ENCODE measurements at regions not wholly inside any gene's neighbourhood (a gene's known extent, or its start where the extent isn't known, plus 50 kb on each side); places are given as distances from the start of the nearest gene placed in this dataset.

DNA sequence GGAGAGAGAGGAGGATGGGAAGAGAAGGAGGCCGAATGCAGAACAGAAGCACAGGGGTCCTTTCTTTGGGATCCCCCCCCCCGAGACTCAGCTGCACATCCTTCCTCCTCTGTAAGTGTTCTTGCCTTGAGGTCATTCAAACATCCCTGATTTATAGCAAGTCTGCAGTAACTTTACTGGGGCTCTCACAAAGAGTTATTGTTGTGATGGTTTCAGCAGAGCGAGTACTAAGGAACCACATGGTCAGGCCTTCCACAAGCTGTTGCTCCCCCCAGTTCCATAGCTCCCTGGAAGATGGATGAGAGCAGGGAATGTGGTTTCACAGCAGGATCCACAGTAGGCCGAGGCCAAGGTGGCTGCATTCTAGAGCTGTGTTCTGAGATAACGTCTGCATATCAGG lies 351.4 kb upstream of the CDH4 start:
- no peaks in the 10 kb centered on the region for H3K36me3 ChIP-seq (replicated peaks)
- H3K27ac ChIP-seq, result no peak overlapping the region
- H3K4me3 ChIP-seq (ENCODE audit: low read depth, low read length), result no peak overlapping the region
- in situ Hi-C loops (cut with HindIII; ENCODE audit: low pct_ligation_motif_present, low sequenced_read_pairs), result no loop called here
- TF ChIP-seq, protein P1, sequence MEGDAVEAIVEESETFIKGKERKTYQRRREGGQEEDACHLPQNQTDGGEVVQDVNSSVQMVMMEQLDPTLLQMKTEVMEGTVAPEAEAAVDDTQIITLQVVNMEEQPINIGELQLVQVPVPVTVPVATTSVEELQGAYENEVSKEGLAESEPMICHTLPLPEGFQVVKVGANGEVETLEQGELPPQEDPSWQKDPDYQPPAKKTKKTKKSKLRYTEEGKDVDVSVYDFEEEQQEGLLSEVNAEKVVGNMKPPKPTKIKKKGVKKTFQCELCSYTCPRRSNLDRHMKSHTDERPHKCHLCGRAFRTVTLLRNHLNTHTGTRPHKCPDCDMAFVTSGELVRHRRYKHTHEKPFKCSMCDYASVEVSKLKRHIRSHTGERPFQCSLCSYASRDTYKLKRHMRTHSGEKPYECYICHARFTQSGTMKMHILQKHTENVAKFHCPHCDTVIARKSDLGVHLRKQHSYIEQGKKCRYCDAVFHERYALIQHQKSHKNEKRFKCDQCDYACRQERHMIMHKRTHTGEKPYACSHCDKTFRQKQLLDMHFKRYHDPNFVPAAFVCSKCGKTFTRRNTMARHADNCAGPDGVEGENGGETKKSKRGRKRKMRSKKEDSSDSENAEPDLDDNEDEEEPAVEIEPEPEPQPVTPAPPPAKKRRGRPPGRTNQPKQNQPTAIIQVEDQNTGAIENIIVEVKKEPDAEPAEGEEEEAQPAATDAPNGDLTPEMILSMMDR (IDR thresholded peaks at IDR 0.05; ENCODE audit: low read depth, low read length, missing control alignments), result no peak
- DNase-seq, result no peak
- H3K27me3 ChIP-seq (replicated peaks), result no peaks in the 10 kb centered on the region

DNA sequence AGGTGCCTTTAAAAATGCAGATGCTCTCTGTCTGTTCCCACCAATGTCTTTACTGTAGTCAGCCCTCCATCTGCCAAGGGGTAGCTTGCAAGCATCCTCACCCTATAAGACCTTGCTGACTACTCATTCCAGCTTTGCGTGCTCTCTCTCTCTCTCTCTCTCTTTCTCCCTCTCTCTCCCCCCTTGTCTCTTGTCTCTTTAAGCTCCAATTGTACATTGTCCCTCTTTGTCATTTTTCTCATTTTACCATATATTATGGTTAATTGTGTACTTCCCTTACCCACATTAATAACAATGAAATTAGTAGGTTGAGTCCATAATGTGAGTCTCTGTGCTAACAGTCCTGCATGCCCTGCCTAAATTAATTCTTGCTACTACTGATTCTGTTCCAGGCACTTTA lies 350.2 kb upstream of the CDH4 start:
- no peak overlapping the region for H3K27ac ChIP-seq
- H3K27me3 ChIP-seq (replicated peaks), result no peaks in the 10 kb centered on the region
- no peaks in the 10 kb centered on the region for H3K36me3 ChIP-seq (replicated peaks)
- no peak for DNase-seq
- in situ Hi-C loops (cut with HindIII; ENCODE audit: low pct_ligation_motif_present, low sequenced_read_pairs), result no loop called here
- H3K4me3 ChIP-seq (ENCODE audit: low read depth, low read length), result no peak overlapping the region
- TF ChIP-seq, protein P1 (IDR thresholded peaks at IDR 0.05; ENCODE audit: low read depth, low read length, missing control alignments), result no peak

DNA sequence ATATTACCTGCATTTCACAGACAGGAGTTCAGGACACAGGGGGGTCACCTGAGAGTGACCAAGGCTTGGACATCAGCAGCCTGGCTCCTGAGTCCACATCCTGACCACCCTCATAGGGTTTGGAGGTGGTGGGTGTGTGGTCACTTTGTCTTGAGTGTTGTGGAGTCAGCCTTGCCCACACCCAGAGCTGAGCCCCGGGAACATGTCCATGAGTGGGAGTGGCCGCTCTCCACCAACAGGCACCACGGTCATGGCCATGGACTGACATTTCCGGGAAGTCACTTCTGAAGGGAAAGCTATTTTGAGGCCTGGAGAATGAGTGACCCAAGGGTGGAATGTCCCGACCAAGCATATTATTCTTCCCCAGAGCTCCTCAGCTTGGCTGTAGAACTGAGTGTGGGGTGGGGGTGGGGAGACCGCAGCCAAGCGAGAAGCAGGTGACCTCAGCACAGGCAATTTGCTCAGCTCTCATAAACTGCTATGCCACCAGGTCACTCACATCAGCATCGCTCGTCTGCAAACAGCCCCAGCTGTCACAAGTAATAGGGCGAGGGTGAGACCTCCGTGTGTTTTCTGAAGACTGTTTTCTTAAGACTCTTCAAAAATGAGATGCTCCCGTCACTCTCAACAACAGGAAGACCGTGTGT lies 348.6 kb upstream of the CDH4 start:
- H3K27ac ChIP-seq, result no peak overlapping the region
- no peak overlapping the region for H3K4me3 ChIP-seq (ENCODE audit: low read depth, low read length)
- H3K27me3 ChIP-seq (replicated peaks), result no peaks in the 10 kb centered on the region
- in situ Hi-C loops (cut with HindIII; ENCODE audit: low pct_ligation_motif_present, low sequenced_read_pairs), result no loop called here
- H3K36me3 ChIP-seq (replicated peaks), result no peaks in the 10 kb centered on the region
- TF ChIP-seq, protein P1 (IDR thresholded peaks at IDR 0.05; ENCODE audit: low read depth, low read length, missing control alignments), result no peak
- DNase-seq, result no peak

DNA sequence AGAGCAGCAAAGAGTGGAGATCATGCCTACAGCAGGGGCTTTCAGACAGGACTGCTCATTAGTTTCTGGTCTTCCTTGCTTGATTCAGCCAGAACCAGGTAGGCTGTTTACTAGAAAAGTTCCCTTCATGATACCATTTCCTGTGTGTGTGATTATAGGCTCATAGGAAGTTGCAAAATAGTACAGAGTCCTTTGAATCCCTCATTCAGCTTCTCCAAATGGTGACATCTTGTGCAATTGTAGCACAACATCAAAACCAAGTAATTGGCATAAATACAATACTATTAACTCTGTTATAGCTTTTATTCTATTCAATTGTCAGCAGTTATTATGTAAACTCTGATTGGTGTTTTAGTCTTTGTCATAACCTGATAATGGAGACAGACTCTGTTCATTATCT lies 347.3 kb upstream of the CDH4 start:
- H3K4me3 ChIP-seq (ENCODE audit: low read depth, low read length), result no peak overlapping the region
- in situ Hi-C loops (cut with HindIII; ENCODE audit: low pct_ligation_motif_present, low sequenced_read_pairs), result no loop called here
- TF ChIP-seq, protein P1 (IDR thresholded peaks at IDR 0.05; ENCODE audit: low read depth, low read length, missing control alignments), result no peak
- H3K27ac ChIP-seq, result no peak overlapping the region
- no peak for DNase-seq
- no peaks in the 10 kb centered on the region for H3K36me3 ChIP-seq (replicated peaks)
- H3K27me3 ChIP-seq (replicated peaks), result no peaks in the 10 kb centered on the region

DNA sequence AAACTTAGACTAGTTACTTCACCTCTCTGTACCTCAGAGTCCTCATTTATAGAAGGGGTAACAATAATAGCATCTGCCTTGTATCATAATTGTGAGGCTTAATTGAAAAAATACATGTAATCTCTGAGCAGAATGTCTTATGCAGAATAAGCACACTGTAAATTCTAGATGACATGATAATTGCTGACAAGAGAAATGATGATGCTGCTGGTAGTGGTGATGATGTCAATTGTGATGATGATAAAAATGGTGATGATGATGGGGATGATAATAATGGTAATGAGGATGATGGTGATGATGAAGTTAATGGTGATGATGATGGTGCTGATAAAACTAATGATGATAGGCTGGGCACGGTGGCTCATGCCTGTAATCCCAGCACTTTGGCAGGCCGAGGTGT lies 346.1 kb upstream of the CDH4 start:
- no peaks in the 10 kb centered on the region for H3K27me3 ChIP-seq (replicated peaks)
- no peak for DNase-seq
- no peaks in the 10 kb centered on the region for H3K36me3 ChIP-seq (replicated peaks)
- TF ChIP-seq, protein P1 (IDR thresholded peaks at IDR 0.05; ENCODE audit: low read depth, low read length, missing control alignments), result no peak
- in situ Hi-C loops (cut with HindIII; ENCODE audit: low pct_ligation_motif_present, low sequenced_read_pairs), result no loop called here
- no peak overlapping the region for H3K4me3 ChIP-seq (ENCODE audit: low read depth, low read length)
- H3K27ac ChIP-seq, result no peak overlapping the region

DNA sequence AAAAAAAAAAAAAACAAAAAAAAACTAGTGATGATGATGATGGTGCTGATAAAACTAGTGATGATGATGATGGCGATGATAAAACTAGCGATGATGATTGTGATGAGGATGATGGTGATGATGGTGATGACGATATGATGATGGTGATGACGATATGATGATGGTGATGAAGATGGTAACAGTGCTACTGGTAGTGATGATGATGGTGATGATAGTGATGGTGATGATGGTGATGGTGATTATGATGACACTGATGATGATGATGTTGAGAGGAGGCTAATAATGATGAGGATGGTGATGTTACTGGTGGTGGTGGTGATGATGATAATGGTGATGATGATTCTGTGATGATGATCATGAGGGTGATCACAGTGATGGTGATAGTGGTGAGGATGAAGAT lies 345.5 kb upstream of the CDH4 start:
- TF ChIP-seq, protein P1 (IDR thresholded peaks at IDR 0.05; ENCODE audit: low read depth, low read length, missing control alignments), result no peak
- no peak for DNase-seq
- in situ Hi-C loops (cut with HindIII; ENCODE audit: low pct_ligation_motif_present, low sequenced_read_pairs), result no loop called here

More for the DNA sequence above, 345.5 kb upstream of the CDH4 start:
- H3K27me3 ChIP-seq (replicated peaks), result no peaks in the 10 kb centered on the region
- no peaks in the 10 kb centered on the region for H3K36me3 ChIP-seq (replicated peaks)
- H3K4me3 ChIP-seq (ENCODE audit: low read depth, low read length), result no peak overlapping the region
- H3K27ac ChIP-seq, result no peak overlapping the region
